Fibroblast of lung (primary cell): ENCODE measurements at regions not wholly inside any gene's neighbourhood (a gene's known extent, or its start where the extent isn't known, plus 50 kb on each side); places are given as distances from the start of the nearest gene placed in this dataset.

ENCODE experiments used
- DNase-seq, 2 donors: peaks; one replicate each; pipeline versions ENCODE4 v3.0.0 to v3.0.0-alpha.2; 2010; ENCODE audit warnings: low read depth in 2 of 2
- H2AFZ ChIP-seq: 2 replicates; pipeline ENCODE4 v1.5.1; 2012; ENCODE audit warnings: low read length, control low read depth, inconsistent platforms
- H3K27ac ChIP-seq: 2 replicates; pipeline ENCODE4 v1.5.1; 2011; ENCODE audit warnings: low read length, control low read depth; ENCODE audit not compliant: insufficient read depth
- H3K27me3 ChIP-seq: 2 replicates; pipeline ENCODE4 v1.5.1; 2011; ENCODE audit warnings: mild to moderate bottlenecking, low read length; ENCODE audit not compliant: control insufficient read depth, insufficient read depth
- H3K36me3 ChIP-seq: 2 replicates; pipeline ENCODE4 v1.5.1; 2011; ENCODE audit warnings: low read length; ENCODE audit not compliant: control insufficient read depth, insufficient read depth
- H3K4me1 ChIP-seq: 2 replicates; pipeline ENCODE4 v1.5.1; 2011; ENCODE audit warnings: low read length; ENCODE audit not compliant: control insufficient read depth, insufficient read depth; ENCODE audit errors: extremely low read depth
- H3K4me2 ChIP-seq: 2 replicates; pipeline ENCODE4 v1.5.1; 2011; ENCODE audit warnings: low read length, control low read depth; ENCODE audit not compliant: insufficient read depth; ENCODE audit errors: extremely low read depth
- H3K4me3 ChIP-seq, 4 experiments: fragments of 200-600 bp in 1 of 4; sonication (generic) in 1 of 4; replicated peaks in 1 of 4; 2 replicates each; pipeline ENCODE4 v1.5.1; 2011 to 2016; ENCODE audit warnings: low read length in 4 of 4, low read depth in 3 of 4, mild to moderate bottlenecking in 3 of 4, control low read depth in 2 of 4, inconsistent platforms in 1 of 4, mixed read lengths in 1 of 4; ENCODE audit not compliant: insufficient read depth in 1 of 4; ENCODE audit errors: control extremely low read depth in 1 of 4
- H3K79me2 ChIP-seq: 2 replicates; pipeline ENCODE4 v1.5.1; 2012; ENCODE audit warnings: mild to moderate bottlenecking, low read length, inconsistent platforms; ENCODE audit not compliant: control insufficient read depth, insufficient read depth
- H3K9ac ChIP-seq: 2 replicates; pipeline ENCODE4 v1.5.1; 2011; ENCODE audit warnings: mild to moderate bottlenecking, low read length, control low read depth; ENCODE audit not compliant: insufficient read depth
- H3K9me3 ChIP-seq: 2 replicates; pipeline ENCODE4 v1.5.1; 2012; ENCODE audit warnings: low read depth, low read length; ENCODE audit not compliant: control insufficient read depth, insufficient read depth
- H4K20me1 ChIP-seq: 2 replicates; pipeline ENCODE4 v1.5.1; 2011; ENCODE audit warnings: low read length; ENCODE audit not compliant: control insufficient read depth, insufficient read depth; ENCODE audit errors: extremely low read depth
- CTCF ChIP-seq, 2 donors: IDR thresholded peaks in 1 of 2; conservative IDR thresholded peaks in 1 of 2; 1 replicate in 1 of 2; 2 replicates in 1 of 2; pipeline ENCODE4 v1.5.1; 2011 to 2012; ENCODE audit warnings: low read length in 2 of 2, control low read depth in 1 of 2, inconsistent platforms in 1 of 2, low read depth in 1 of 2, mild to moderate bottlenecking in 1 of 2
- EZH2 ChIP-seq: IDR thresholded peaks from 2 replicates; pipeline ENCODE4 v1.5.1; 2012; ENCODE audit warnings: low read length, control low read depth, mild to moderate bottlenecking; ENCODE audit errors: missing control alignments

DNA sequence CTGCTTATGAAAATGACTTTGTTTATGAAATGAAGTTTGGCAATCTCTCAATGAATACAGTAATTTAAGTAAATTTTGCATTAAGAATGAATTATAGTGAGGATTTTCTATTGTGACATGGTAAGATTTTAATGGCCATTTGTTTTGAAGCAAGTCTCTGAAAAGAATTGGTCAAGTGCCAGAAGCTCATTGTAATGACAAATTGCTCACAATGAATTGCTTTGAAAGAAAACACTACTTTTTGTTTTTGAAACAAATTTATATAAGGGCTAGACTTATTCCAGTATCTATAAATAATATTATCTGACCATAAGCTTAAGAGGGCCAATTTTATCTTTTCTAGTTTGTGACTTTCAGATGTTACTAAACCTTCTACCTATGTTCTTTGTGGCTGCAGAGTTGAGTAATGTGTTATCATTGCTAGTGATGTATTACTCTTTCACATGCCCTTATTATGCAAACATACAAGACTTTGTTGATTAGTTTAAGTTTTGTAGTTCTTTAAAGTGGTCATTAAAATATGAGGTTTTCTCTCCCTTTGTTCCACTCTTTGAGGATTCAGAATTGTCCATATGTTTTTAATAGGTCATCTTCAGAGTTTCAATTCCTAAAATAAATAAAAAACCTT, 93.0 kb upstream of the ZNF608 start:
- Histone ChIP-seq H3K4me2 (no peak overlapping the region), H3K27ac (no peak overlapping the region), H3K9me3 (no peaks in the 10 kb centered on the region), H3K27me3 (no peaks in the 10 kb centered on the region), H3K79me2 (no peaks in the 10 kb centered on the region), H3K4me1 (no peaks in the 10 kb centered on the region), H3K36me3 (no peaks in the 10 kb centered on the region), H4K20me1 (no peaks in the 10 kb centered on the region), H3K9ac (no peak overlapping the region), H3K4me3 (no peak overlapping the region), H2AFZ (no peak overlapping the region)
- no peak for TF ChIP-seq CTCF (conservative IDR thresholded peaks at IDR 0.05 in 1 of 2, IDR thresholded peaks at IDR 0.05 in 1 of 2; ENCODE audit: low read depth in 1 of 2, low read length in 2 of 2)
- peak; percentile 32 to 36 for DNase-seq

DNA sequence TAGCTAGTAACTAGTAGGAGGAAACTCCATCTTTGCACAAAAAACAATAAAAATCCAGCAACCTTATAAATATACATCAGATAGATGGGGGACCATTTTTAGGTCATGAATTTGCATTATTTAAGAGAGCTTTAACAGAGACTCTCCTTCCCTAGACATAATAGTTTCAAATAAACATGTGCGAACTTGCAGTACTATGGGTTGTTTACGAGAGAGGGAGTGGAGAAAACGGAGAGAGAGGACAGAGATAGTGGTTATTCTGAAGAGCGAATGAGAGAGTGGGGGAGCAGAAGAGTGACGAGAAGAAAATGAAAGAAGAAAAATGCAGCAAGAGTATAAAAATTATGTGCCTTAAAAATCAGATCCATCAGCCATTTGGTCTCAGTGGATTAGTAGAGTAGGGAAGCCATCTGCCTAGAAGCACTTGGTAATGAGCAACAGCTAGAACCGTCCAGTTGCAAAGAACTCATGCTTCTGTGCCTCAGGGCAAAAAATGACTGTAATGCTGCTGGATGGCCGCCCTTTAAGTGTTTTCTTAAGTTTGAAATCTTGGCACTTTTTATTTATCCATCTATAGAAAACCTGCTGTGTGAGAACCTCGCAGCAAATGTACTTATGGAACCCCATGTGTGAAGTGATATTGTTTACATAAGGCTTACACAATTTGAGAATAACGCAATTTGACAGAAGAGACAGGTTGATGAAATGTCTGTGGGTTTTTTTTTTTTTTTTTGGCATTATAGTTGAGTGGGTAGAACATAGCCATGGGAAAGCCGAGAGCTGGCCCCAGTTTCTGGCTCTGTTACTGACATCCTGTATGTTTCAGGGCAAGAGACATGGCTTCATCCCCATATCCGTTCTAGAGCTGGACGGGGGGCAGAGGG, 95.6 kb upstream of the ZNF608 start:
- DNase-seq: peak; percentile 25 to 91
- Histone ChIP-seq H3K9ac (no peak overlapping the region), H3K9me3 (no peaks in the 10 kb centered on the region), H2AFZ (no peak overlapping the region), H4K20me1 (no peaks in the 10 kb centered on the region), H3K4me3 (no peak overlapping the region), H3K4me1 (no peaks in the 10 kb centered on the region), H3K4me2 (no peak overlapping the region), H3K27ac (no peak overlapping the region), H3K36me3 (no peaks in the 10 kb centered on the region), H3K27me3 (no peaks in the 10 kb centered on the region), H3K79me2 (no peaks in the 10 kb centered on the region)
- TF ChIP-seq CTCF (conservative IDR thresholded peaks at IDR 0.05 in 1 of 2, IDR thresholded peaks at IDR 0.05 in 1 of 2; ENCODE audit: low read depth in 1 of 2, low read length in 2 of 2) (no peak), EZH2 (no peak)

DNA sequence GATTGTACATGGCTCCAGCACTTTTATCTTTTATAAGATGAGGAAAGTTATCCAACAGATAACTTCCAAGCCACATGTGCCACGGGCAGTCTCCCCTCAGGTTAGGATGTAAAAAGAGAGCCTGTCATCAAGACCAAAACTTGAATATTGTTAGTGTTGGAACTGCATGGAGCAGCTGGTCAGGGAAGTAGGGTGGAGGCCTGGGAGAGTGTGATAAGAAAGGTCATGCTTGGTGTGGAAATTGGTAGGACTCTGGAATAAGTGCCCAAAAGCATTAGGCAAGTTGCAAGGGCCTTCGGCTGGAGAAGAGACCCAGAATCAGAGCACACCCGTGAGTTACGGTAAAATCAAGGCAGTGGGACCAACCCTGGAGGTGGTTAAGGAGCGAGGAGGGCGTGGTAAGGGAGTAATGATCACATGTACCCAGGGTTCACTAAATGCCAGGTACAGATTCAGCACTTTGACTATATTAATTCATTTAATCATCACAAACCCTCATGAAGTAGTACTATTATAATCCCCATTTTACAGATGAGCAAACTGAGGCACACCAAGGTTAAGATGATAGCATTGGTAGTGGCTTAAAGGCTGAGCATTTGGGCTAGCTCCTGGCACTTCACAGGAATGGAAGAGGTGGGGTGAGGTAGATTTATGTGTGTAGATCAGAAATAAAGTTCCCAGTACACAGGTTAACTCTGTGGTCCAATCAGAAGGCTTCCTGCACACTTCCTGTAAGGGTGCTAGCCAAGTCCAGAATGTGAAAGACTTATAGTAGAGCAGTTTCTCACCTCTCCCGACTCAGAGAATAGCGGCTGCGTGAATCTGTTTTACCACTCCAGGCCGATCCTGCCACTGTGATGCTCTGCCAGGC, 96.5 kb upstream of the ZNF608 start:
- peak in 1 of 2 donors; percentile 41 for DNase-seq
- Histone ChIP-seq H3K4me3 (no peak overlapping the region), H3K36me3 (no peaks in the 10 kb centered on the region), H3K27me3 (no peaks in the 10 kb centered on the region), H3K4me1 (no peaks in the 10 kb centered on the region), H3K9ac (no peak overlapping the region), H2AFZ (no peak overlapping the region), H3K4me2 (no peak overlapping the region), H3K9me3 (no peaks in the 10 kb centered on the region), H3K79me2 (no peaks in the 10 kb centered on the region), H4K20me1 (no peaks in the 10 kb centered on the region), H3K27ac (no peak overlapping the region)
- no peak for TF ChIP-seq CTCF (conservative IDR thresholded peaks at IDR 0.05 in 1 of 2, IDR thresholded peaks at IDR 0.05 in 1 of 2; ENCODE audit: low read depth in 1 of 2, low read length in 2 of 2)
- TF ChIP-seq EZH2: no peak
